NCI-H510A treated with DMSO at 0.1 percent for 48 hours (cell line): ENCODE measurements at regions not wholly inside any gene's neighbourhood (a gene's known extent, or its start where the extent isn't known, plus 50 kb on each side); places are given as distances from the start of the nearest gene placed in this dataset.
"Not testable (repeated sequence)": the region's sequence is repeated elsewhere in the genome, so short reads cannot be mapped to it uniquely, and the experiment has no call there.

Experiments
- DNase-seq: peaks from one replicate; lab custom pipeline; 2025; lab: John Stamatoyannopoulos, UW

- DNase-seq, result not testable (repeated sequence)
Measured at GRCh38 chr12:37441371-37441770, 875.2 kb upstream of the ALG10B start.

DNA sequence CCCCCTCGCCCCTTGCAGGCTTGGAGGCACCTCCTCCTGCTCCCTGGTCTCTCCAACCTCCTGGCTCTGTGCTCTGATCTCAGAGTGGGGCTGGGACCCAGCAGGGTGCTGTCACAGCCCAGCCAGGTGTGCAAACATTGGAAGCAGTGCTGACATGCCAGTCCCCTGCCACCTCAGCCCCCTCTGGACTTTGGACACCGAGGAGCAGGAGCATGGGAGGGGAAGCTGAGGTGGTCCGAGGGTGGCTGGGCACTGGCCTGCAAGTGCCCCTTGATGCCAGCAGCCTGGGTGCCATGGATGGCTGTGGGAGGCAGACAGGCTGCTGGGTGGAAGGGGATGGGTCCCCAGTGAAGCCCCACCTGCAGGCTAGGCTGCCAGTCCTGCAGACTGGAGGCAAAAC lies 860.9 kb upstream of the ALG10B start:
- DNase-seq, result not testable (repeated sequence)

DNA sequence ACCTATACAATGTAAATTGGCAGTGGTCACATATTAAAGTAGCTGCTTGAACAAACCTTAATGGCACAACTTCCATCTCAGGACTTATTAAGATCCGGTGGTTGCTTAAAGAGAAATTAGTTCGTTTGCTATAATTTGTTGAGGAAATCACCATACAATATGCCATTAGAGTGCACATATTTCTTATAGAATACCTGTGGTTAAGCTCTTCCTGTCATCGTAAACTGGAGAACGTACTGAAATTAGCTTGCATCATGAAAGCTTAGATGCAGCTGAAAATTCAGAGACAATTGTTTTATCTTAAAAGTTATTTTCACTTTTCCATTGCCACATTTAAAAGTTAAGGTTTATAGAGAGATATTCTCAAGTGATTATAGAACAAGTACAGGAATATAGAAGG lies 818.6 kb upstream of the ALG10B start:
- DNase-seq, result not testable (repeated sequence)

GRCh38 chr12:37510256-37510655 lies 806.3 kb upstream of the ALG10B start:
- not testable (repeated sequence) for DNase-seq

GRCh38 chr12:37540581-37540980 lies 776.0 kb upstream of the ALG10B start:
- DNase-seq, result not testable (repeated sequence)

GRCh38 chr12:37541356-37541755 lies 775.2 kb upstream of the ALG10B start:
- no peak for DNase-seq

DNA sequence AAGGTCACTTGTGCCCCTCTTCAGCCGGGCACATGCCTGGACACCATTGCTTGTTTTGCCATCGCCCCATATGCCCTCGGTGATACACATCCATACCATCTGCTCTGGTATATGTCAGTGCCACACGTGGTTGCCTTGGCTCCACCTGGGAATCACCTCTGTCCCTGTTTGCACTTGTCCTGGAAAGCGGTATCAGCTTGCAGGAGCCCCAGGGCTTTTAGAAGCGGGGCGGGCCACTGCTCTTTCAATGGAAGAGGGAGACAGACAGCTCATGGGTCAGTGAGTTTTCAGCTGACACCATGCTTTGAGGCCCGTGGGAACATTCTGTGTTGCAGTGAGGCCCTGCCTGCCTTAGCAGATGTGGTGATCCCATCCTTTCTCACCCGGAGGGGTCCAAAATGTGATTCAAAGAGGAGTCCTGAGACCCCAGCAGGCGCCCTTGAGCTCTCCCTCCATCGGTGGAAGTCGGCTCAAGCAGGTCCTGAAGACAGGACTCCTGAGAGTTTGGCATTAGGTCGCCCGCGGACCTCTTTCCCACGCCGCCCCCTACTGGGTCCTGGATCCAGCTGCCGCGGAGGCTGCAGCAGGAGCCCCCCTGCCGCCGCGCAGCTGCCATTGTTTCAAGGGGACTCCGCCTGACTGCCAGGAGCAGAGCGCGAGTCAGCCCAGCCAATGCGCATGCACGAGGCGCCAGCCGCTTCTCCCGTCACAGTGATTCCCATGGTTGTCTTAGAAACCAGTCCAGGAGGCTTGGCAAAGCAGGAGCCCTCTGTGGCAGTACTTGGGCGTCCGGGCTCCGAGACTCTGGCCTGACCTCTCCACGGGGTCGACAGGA lies 773.2 kb upstream of the ALG10B start:
- no peak for DNase-seq

DNA sequence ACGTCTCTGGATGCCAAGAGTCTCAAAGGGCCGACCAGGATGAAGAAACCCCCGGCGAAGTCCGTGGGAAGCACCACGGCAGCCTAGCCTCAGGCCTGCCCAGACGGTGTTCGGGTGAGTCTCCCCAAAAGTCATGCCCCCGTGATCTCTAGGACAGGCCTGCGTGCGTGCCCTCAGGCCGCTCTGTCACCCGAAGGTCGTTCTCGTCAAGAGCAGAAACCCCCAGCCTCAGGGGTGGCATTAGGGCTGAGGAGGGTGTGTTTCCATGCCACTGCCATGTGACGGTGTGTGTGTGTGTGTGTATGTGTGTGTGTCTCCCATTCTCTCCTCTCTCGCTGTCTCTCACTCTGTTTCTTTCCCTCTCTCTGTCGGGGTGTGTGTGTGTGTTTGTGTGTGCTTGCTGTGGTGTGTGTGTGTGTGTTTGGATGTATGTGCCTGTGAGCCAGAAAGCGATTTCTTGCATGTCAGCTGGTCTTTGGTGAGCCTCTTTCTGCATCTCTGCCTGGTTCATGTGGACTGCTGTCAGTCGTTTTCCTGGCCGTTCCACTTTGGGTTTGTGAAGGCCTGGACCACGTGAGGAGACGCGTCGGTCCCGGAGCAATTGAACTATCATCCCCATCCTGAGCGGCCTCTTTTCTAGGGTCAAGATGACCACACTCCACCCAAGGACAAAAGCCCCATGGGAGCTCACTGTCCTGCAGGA lies 772.5 kb upstream of the ALG10B start:
- DNase-seq, result no peak

- DNase-seq, result not testable (repeated sequence)
Measured at GRCh38 chr12:37544669-37545330, 771.8 kb upstream of the ALG10B start.

DNA sequence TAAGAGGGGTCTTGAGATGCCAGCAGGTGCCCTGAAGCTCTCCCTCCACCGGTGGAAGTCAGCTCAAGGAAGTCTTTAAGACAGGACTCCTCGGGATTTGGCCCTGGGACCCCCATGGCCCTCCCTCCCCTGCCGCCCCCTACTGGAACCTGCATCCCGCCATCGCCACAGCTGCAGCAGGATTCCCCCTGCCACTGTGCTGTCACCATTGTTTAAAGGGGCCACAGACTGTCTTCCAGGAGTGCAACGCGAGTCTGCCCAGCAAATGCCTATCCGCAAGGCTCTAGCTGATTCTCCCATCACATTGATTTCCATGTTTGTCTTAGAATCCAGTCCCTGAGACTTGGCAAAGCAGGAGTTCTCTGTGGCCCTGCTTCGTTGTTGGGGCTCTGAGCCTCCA lies 770.8 kb upstream of the ALG10B start:
- no peak for DNase-seq

DNA sequence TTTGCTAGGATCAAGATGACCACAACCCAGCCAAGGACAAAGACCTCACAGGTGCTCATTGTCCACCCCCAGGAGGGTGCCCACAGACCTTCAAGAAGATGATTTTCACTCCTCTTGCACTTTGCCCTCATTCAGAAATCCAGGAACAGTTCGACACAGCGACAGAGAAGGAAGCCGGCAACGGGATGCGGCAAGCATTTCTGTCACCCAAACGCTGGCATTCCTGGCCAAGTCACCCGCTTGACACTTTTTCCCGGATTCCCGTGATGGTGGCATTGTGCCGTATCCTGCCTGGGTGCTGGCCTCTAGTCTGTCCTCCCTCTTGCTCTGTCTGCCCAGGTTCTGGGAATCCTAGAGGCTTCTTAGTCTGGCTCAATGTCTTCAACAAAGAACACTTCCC lies 770.4 kb upstream of the ALG10B start:
- DNase-seq, result no peak

DNA sequence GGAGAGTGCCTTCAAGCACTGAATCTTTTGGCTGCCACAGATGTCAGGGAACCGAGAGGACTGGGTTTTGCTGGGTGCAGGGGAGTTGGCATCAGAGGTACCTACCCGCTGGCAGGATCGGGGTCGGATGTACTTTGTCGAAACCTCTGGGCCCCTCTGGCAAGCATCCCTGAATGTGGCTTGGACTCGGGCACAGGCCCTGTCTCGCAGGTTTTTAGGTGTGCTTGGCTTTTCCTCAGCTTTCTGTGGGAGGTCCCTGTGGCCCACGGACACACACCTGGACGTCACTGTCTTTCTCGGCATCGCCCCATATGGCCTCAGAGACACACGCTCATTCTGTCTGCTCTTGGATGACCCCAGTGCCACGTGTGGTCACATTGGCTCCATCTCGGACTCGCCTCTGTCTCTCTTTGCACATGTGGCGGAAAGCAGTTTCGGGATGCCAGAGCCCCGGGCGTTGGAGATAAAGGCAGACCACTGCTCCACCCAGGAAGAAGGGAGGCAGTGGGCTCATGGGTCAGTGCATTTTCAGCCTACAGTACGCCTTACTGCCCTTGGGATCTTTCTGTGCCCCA lies 769.6 kb upstream of the ALG10B start:
- DNase-seq, result no peak

- DNase-seq, result peak; percentile 8
Measured at GRCh38 chr12:37547611-37548010, 769.0 kb upstream of the ALG10B start.

- no peak for DNase-seq
Measured at GRCh38 chr12:37548266-37548805, 768.2 kb upstream of the ALG10B start.

- not testable (repeated sequence) for DNase-seq
Measured at GRCh38 chr12:37556957-37557356, 759.6 kb upstream of the ALG10B start.

DNA sequence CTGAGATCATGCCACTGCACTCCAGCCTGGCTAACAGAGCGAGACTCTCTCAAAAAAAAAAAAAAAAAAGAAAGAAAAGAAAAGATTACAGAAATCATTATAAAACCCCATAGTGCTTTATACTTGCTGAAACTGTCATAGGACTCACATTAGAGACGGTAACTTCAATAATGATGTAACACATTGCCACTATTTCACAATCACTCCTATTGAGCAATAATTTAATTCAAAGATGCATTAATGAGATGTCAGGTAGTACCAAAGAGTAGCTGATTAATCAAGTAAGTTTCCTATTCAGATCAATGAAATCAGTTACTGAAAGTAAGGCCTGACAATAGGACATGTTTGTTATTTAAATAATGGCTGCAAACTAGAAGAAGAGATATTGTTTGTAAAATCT lies 751.5 kb upstream of the ALG10B start:
- no peak for DNase-seq

GRCh38 chr12:37570547-37570946 lies 746.0 kb upstream of the ALG10B start:
- not testable (repeated sequence) for DNase-seq
